Keratinocyte (primary cell): ENCODE measurements at regions not wholly inside any gene's neighbourhood (a gene's known extent, or its start where the extent isn't known, plus 50 kb on each side); places are given as distances from the start of the nearest gene placed in this dataset.

ENCODE experiments used
- DNase-seq: peaks from one replicate; pipeline ENCODE4 v3.0.0-alpha.2; 2011; ENCODE audit warnings: low read depth, missing footprints, low spot score
- FAIRE-seq: peaks from 2 replicates; lab custom pipeline; 2011; peaks lifted over from hg19 to GRCh38; lab: Jason Lieb, UNC
- H2AFZ ChIP-seq: 2 replicates; pipeline ENCODE4 v1.6.0; 2012; ENCODE audit warnings: low read length, control low read depth, inconsistent platforms; ENCODE audit not compliant: control insufficient read depth
- H3K27ac ChIP-seq: 2 replicates; pipeline ENCODE4 v1.5.1; 2011; ENCODE audit warnings: low read length; ENCODE audit not compliant: control insufficient read depth, insufficient read depth
- H3K27me3 ChIP-seq: 3 replicates; pipeline ENCODE4 v1.6.0; 2011; ENCODE audit warnings: low read length; ENCODE audit not compliant: control insufficient read depth, insufficient read depth; ENCODE audit errors: extremely low read depth
- H3K36me3 ChIP-seq, 2 experiments: 2 replicates in 1 of 2; 3 replicates in 1 of 2; pipeline ENCODE4 v1.5.1; 2011; ENCODE audit warnings: low read length in 2 of 2, mild to moderate bottlenecking in 1 of 2; ENCODE audit not compliant: control insufficient read depth in 2 of 2, insufficient read depth in 2 of 2; ENCODE audit errors: extremely low read depth in 1 of 2
- H3K4me1 ChIP-seq: 3 replicates; pipeline ENCODE4 v1.5.1; 2011; ENCODE audit warnings: low read length; ENCODE audit not compliant: control insufficient read depth, insufficient read depth; ENCODE audit errors: extremely low read depth
- H3K4me2 ChIP-seq: 3 replicates; pipeline ENCODE4 v1.6.0; 2011; ENCODE audit warnings: low read depth, low read length; ENCODE audit not compliant: control insufficient read depth, insufficient read depth; ENCODE audit errors: extremely low read depth
- H3K4me3 ChIP-seq, 3 experiments: fragments of 200-600 bp in 1 of 3; sonication (generic) in 1 of 3; 2 replicates in 2 of 3; 3 replicates in 1 of 3; pipeline ENCODE4 v1.5.1; 2011 to 2016; ENCODE audit warnings: low read length in 3 of 3, mild to moderate bottlenecking in 3 of 3, control low read depth in 2 of 3, inconsistent platforms in 1 of 3, low read depth in 1 of 3, mixed read lengths in 1 of 3, mixed run types in 1 of 3, moderate library complexity in 1 of 3; ENCODE audit not compliant: control insufficient read depth in 2 of 3, insufficient read depth in 2 of 3; ENCODE audit errors: extremely low read depth in 1 of 3
- H3K79me2 ChIP-seq: 2 replicates; pipeline ENCODE4 v1.6.0; 2012; ENCODE audit warnings: low read length; ENCODE audit not compliant: control insufficient read depth, insufficient read depth
- H3K9ac ChIP-seq: 3 replicates; pipeline ENCODE4 v1.6.0; 2011; ENCODE audit warnings: low read length; ENCODE audit not compliant: control insufficient read depth, insufficient read depth; ENCODE audit errors: extremely low read depth
- H3K9me1 ChIP-seq: 3 replicates; pipeline ENCODE4 v1.6.0; 2011; ENCODE audit warnings: low read length; ENCODE audit not compliant: control insufficient read depth, insufficient read depth; ENCODE audit errors: extremely low read depth
- H3K9me3 ChIP-seq: 2 replicates; pipeline ENCODE4 v1.5.1; 2012; ENCODE audit warnings: low read depth, low read length; ENCODE audit not compliant: control insufficient read depth
- H4K20me1 ChIP-seq: 3 replicates; pipeline ENCODE4 v1.6.0; 2011; ENCODE audit warnings: low read length; ENCODE audit not compliant: control insufficient read depth, insufficient read depth; ENCODE audit errors: extremely low read depth
- CTCF ChIP-seq, 3 experiments: IDR thresholded peaks in 1 of 3; conservative IDR thresholded peaks in 1 of 3; optimal IDR thresholded peaks in 1 of 3; 2 replicates in 2 of 3; 3 replicates in 1 of 3; pipeline versions ENCODE3 to v1.5.1; 2011; ENCODE audit warnings: low read length in 3 of 3, mild to moderate bottlenecking in 3 of 3, moderate library complexity in 2 of 3, control low read depth in 1 of 3, inconsistent platforms in 1 of 3; ENCODE audit not compliant: insufficient read depth in 2 of 3; ENCODE audit errors: extremely low read depth in 1 of 3
- EZH2 ChIP-seq: IDR thresholded peaks from one replicate; pipeline ENCODE4 v1.6.1; 2012; ENCODE audit warnings: inconsistent platforms, mild to moderate bottlenecking, low read length, moderate library complexity
- dilution Hi-C: fragments of 300-500 bp; cut with MboI; formaldehyde crosslinking; loops from one replicate; pipeline ENCODE4 v1.7.0; 2020; ENCODE audit warnings: low sequenced_read_pairs; ENCODE audit not compliant: extremely low pct_ligation_motif_present

- dilution Hi-C loops = no loop called here
Observed at GRCh38 chr4:161148051-161148450, 1015.7 kb downstream of the FSTL5 start.

DNA sequence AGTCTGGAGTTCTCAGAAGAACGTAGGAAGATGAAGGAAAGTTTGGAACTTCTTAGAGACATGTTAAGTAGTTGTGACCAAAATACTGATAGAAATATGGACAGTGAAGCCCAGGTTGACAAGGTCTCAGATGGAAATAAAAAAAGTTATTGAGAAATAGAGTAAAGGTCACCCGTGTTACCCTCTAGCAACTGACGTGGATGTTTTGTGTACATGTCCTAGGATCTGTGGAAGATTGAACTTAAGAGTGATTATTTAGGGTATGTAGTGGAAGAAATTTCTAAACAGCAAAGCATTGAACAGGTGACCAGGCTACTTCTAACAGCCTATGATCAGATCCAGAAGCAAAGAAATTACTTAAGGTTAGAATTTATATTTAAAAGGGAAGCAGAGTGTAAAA, 1020.4 kb downstream of the FSTL5 start:
- H3K4me1 ChIP-seq = no peaks in the 10 kb centered on the region
- no peak overlapping the region for H3K27ac ChIP-seq
- H4K20me1 ChIP-seq = no peaks in the 10 kb centered on the region
- H3K36me3 ChIP-seq = no peaks in the 10 kb centered on the region
- H3K79me2 ChIP-seq = no peaks in the 10 kb centered on the region
- no peak overlapping the region for H3K9ac ChIP-seq
- H3K9me1 ChIP-seq = no peaks in the 10 kb centered on the region
- DNase-seq (no peak), FAIRE-seq (no peak)
- no peak overlapping the region for H2AFZ ChIP-seq
- H3K4me2 ChIP-seq = no peak overlapping the region
- H3K9me3 ChIP-seq = no peaks in the 10 kb centered on the region
- dilution Hi-C loops = no loop called here
- no peak overlapping the region for H3K4me3 ChIP-seq
- H3K27me3 ChIP-seq = no peaks in the 10 kb centered on the region
- no peak for TF ChIP-seq EZH2
- no peak for TF ChIP-seq CTCF (optimal IDR thresholded peaks at IDR 0.05 in 1 of 3, IDR thresholded peaks at IDR 0.05 in 1 of 3, conservative IDR thresholded peaks at IDR 0.05 in 1 of 3; ENCODE audit: extremely low read depth in 1 of 3, insufficient read depth in 2 of 3, low read length in 3 of 3)

More at GRCh38 chr4:161148051-161148450, 1015.7 kb downstream of the FSTL5 start:
- FAIRE-seq (no peak), DNase-seq (no peak)
- H3K27me3 ChIP-seq = no peaks in the 10 kb centered on the region
- no peak overlapping the region for H2AFZ ChIP-seq
- H3K4me1 ChIP-seq = no peaks in the 10 kb centered on the region
- no peaks in the 10 kb centered on the region for H3K36me3 ChIP-seq
- H3K27ac ChIP-seq = no peak overlapping the region
- TF ChIP-seq EZH2 = no peak
- TF ChIP-seq CTCF (optimal IDR thresholded peaks at IDR 0.05 in 1 of 3, IDR thresholded peaks at IDR 0.05 in 1 of 3, conservative IDR thresholded peaks at IDR 0.05 in 1 of 3; ENCODE audit: extremely low read depth in 1 of 3, insufficient read depth in 2 of 3, low read length in 3 of 3) = no peak
- H3K9me3 ChIP-seq = no peaks in the 10 kb centered on the region
- H3K9me1 ChIP-seq = no peaks in the 10 kb centered on the region
- no peak overlapping the region for H3K4me3 ChIP-seq
- H3K4me2 ChIP-seq = no peak overlapping the region
- no peaks in the 10 kb centered on the region for H3K79me2 ChIP-seq
- H4K20me1 ChIP-seq = no peaks in the 10 kb centered on the region
- H3K9ac ChIP-seq = no peak overlapping the region
